Mesendoderm (in vitro differentiated cells): ENCODE measurements at regions not wholly inside any gene's neighbourhood (a gene's known extent, or its start where the extent isn't known, plus 50 kb on each side); places are given as distances from the start of the nearest gene placed in this dataset.

Source experiments
- DNase-seq: peaks from one replicate; pipeline ENCODE4 v3.0.0; 2013
- H2AK5ac ChIP-seq: 2 replicates; pipeline ENCODE4 v1.6.1; 2013; ENCODE audit warnings: low read length, inconsistent platforms
- H2BK120ac ChIP-seq: 2 replicates; pipeline ENCODE4 v1.6.1; 2013; ENCODE audit warnings: low read depth, mild to moderate bottlenecking, low read length, moderate library complexity, mixed read lengths
- H2BK15ac ChIP-seq: replicated peaks from 2 replicates; pipeline ENCODE4 v1.6.1; 2013; ENCODE audit warnings: low read depth, mild to moderate bottlenecking, moderate library complexity
- H2BK5ac ChIP-seq: 2 replicates; pipeline ENCODE4 v1.6.1; 2013; ENCODE audit warnings: low read length, inconsistent platforms
- H3K18ac ChIP-seq: 2 replicates; pipeline ENCODE4 v1.6.1; 2013; ENCODE audit warnings: mild to moderate bottlenecking, low read length, mixed read lengths
- H3K23ac ChIP-seq: one replicate; pipeline ENCODE4 v1.6.1; 2013; ENCODE audit warnings: low read length
- H3K27ac ChIP-seq: 2 replicates; pipeline ENCODE4 v1.5.1; 2013; ENCODE audit warnings: low read depth, mild to moderate bottlenecking, inconsistent platforms, low read length, moderate library complexity
- H3K27me3 ChIP-seq: 2 replicates; pipeline ENCODE4 v1.6.1; 2013; ENCODE audit warnings: low read length, control low read depth, mild to moderate bottlenecking, inconsistent platforms; ENCODE audit not compliant: insufficient read depth, poor library complexity
- H3K36me3 ChIP-seq: 2 replicates; pipeline ENCODE4 v1.6.1; 2013; ENCODE audit warnings: low read length, inconsistent platforms; ENCODE audit not compliant: control insufficient read depth, insufficient read depth
- H3K4ac ChIP-seq: one replicate; pipeline ENCODE4 v1.6.1; 2013; ENCODE audit warnings: low read depth, mild to moderate bottlenecking, low read length, moderate library complexity
- H3K4me1 ChIP-seq: 2 replicates; pipeline ENCODE4 v1.6.1; 2013; ENCODE audit warnings: low read depth, low read length, inconsistent platforms; ENCODE audit not compliant: control insufficient read depth
- H3K4me2 ChIP-seq: 2 replicates; pipeline ENCODE4 v1.6.1; 2013; ENCODE audit warnings: low read length
- H3K4me3 ChIP-seq: 2 replicates; pipeline ENCODE4 v1.5.1; 2013; ENCODE audit warnings: mild to moderate bottlenecking, low read length
- H3K56ac ChIP-seq: one replicate; pipeline ENCODE4 v1.6.1; 2013; ENCODE audit warnings: low read length
- H3K79me1 ChIP-seq: 2 replicates; pipeline ENCODE4 v1.6.1; 2013; ENCODE audit warnings: low read length, inconsistent platforms
- H3K79me2 ChIP-seq: 2 replicates; pipeline ENCODE4 v1.6.1; 2013; ENCODE audit warnings: mild to moderate bottlenecking, low read length; ENCODE audit not compliant: control insufficient read depth, insufficient read depth
- H3K9ac ChIP-seq: 2 replicates; pipeline ENCODE4 v1.6.1; 2013; ENCODE audit warnings: low read length, inconsistent platforms
- H4K5ac ChIP-seq: one replicate; pipeline ENCODE4 v1.6.1; 2013; ENCODE audit warnings: low read length
- H4K8ac ChIP-seq: one replicate; pipeline ENCODE4 v1.6.1; 2013; ENCODE audit warnings: low read depth, mild to moderate bottlenecking, control low read depth, low read length, moderate library complexity
- WGBS: extraction: QIAGEN DNeasy Blood & Tissue Kit; methylation state at CpG from one replicate; pipeline ENCODE4 v1.1.7; 2013; ENCODE audit warnings: low lambda C conversion rate, missing lambda C conversion rate; ENCODE audit not compliant: insufficient coverage; ENCODE audit errors: extremely low coverage; 5-methylcytosine and 5-hydroxymethylcytosine counted together

GRCh38 chr6:37572334-37572733 lies 72.6 kb upstream of the CCDC167 start:
- H3K9ac ChIP-seq, result no peak overlapping the region
- H3K27ac ChIP-seq, result no peak overlapping the region
- H3K79me1 ChIP-seq, result no peaks in the 10 kb centered on the region
- H3K4me2 ChIP-seq, result no peak overlapping the region
- H2AK5ac ChIP-seq, result no peak overlapping the region
- H3K36me3 ChIP-seq, result no peaks in the 10 kb centered on the region
- no peak overlapping the region for H3K56ac ChIP-seq
- no peak overlapping the region for H2BK15ac ChIP-seq
- H3K18ac ChIP-seq, result no peak overlapping the region
- H2BK120ac ChIP-seq, result no peak overlapping the region
- no peak overlapping the region for H3K23ac ChIP-seq
- H2BK5ac ChIP-seq, result no peak overlapping the region
- no CpG with 5 or more reads among the region's 4 CpGs for WGBS
- H3K4me3 ChIP-seq, result no peak overlapping the region
- DNase-seq, result no peak
- no peak overlapping the region for H3K4ac ChIP-seq
- H3K4me1 ChIP-seq, result no peaks in the 10 kb centered on the region
- H3K79me2 ChIP-seq, result no peaks in the 10 kb centered on the region
- H4K8ac ChIP-seq, result no peak overlapping the region
- no peak overlapping the region for H4K5ac ChIP-seq
- H3K27me3 ChIP-seq, result no peaks in the 10 kb centered on the region

- Histone ChIP-seq H3K18ac (no peak overlapping the region), H3K4me1 (no peaks in the 10 kb centered on the region), H3K36me3 (no peaks in the 10 kb centered on the region), H3K4me3 (no peak overlapping the region), H2BK15ac (no peak overlapping the region), H4K5ac (no peak overlapping the region), H2BK5ac (no peak overlapping the region), H3K4me2 (no peak overlapping the region), H3K4ac (no peak overlapping the region), H3K79me2 (no peaks in the 10 kb centered on the region), H3K56ac (no peak overlapping the region), H3K23ac (no peak overlapping the region), H3K27me3 (no peaks in the 10 kb centered on the region), H2AK5ac (no peak overlapping the region), H3K9ac (no peak overlapping the region), H3K27ac (no peak overlapping the region), H3K79me1 (no peaks in the 10 kb centered on the region), H4K8ac (no peak overlapping the region), H2BK120ac (no peak overlapping the region)
- no CpG with 5 or more reads among the region's 26 CpGs for WGBS
- DNase-seq, result no peak
Observed at GRCh38 chr6:37570482-37571133, 70.9 kb upstream of the CCDC167 start.

GRCh38 chr6:37569743-37570481 lies 70.2 kb upstream of the CCDC167 start:
- Histone ChIP-seq H2AK5ac (no peak overlapping the region), H3K27ac (no peak overlapping the region), H3K4ac (no peak overlapping the region), H2BK5ac (no peak overlapping the region), H3K4me2 (no peak overlapping the region), H3K79me1 (no peaks in the 10 kb centered on the region), H3K79me2 (no peaks in the 10 kb centered on the region), H3K36me3 (no peaks in the 10 kb centered on the region), H4K8ac (no peak overlapping the region), H2BK120ac (no peak overlapping the region), H3K27me3 (no peaks in the 10 kb centered on the region), H3K23ac (no peak overlapping the region), H2BK15ac (no peak overlapping the region), H4K5ac (no peak overlapping the region), H3K9ac (no peak overlapping the region), H3K4me3 (no peak overlapping the region), H3K56ac (no peak overlapping the region), H3K18ac (no peak overlapping the region), H3K4me1 (peaks cover 3% of the 10 kb centered on the region)
- no peak for DNase-seq
- WGBS, result no CpG with 5 or more reads among the region's 13 CpGs

- Histone ChIP-seq H4K5ac (no peak overlapping the region), H3K4me1 (peaks cover 5% of the 10 kb centered on the region), H3K9ac (no peak overlapping the region), H3K4me3 (no peak overlapping the region), H3K27ac (no peak overlapping the region), H3K79me2 (no peaks in the 10 kb centered on the region), H3K23ac (peak overlapping the region; percentile 35), H3K4me2 (no peak overlapping the region), H3K18ac (no peak overlapping the region), H2AK5ac (no peak overlapping the region), H3K36me3 (no peaks in the 10 kb centered on the region), H2BK120ac (no peak overlapping the region), H2BK15ac (no peak overlapping the region), H4K8ac (no peak overlapping the region), H2BK5ac (no peak overlapping the region), H3K56ac (no peak overlapping the region), H3K4ac (no peak overlapping the region), H3K79me1 (no peaks in the 10 kb centered on the region), H3K27me3 (no peaks in the 10 kb centered on the region)
- no peak for DNase-seq
- no CpG with 5 or more reads among the region's 4 CpGs for WGBS
Observed at GRCh38 chr6:37569317-37569716, 69.6 kb upstream of the CCDC167 start.

- Histone ChIP-seq H3K27me3 (no peaks in the 10 kb centered on the region), H3K36me3 (no peaks in the 10 kb centered on the region), H4K8ac (no peak overlapping the region), H3K4me2 (no peak overlapping the region), H2BK15ac (no peak overlapping the region), H3K56ac (no peak overlapping the region), H3K18ac (no peak overlapping the region), H3K4ac (no peak overlapping the region), H2AK5ac (no peak overlapping the region), H3K27ac (no peak overlapping the region), H3K79me2 (no peaks in the 10 kb centered on the region), H2BK5ac (no peak overlapping the region), H3K79me1 (no peaks in the 10 kb centered on the region), H3K9ac (no peak overlapping the region), H2BK120ac (no peak overlapping the region), H3K4me3 (no peak overlapping the region), H3K4me1 (peaks cover 5% of the 10 kb centered on the region), H4K5ac (no peak overlapping the region), H3K23ac (no peak overlapping the region)
- no peak for DNase-seq
- no CpG with 5 or more reads among the region's 3 CpGs for WGBS
Observed at GRCh38 chr6:37566950-37567349, 67.3 kb upstream of the CCDC167 start.
